Hepatocyte (in vitro differentiated cells): ENCODE measurements at regions not wholly inside any gene's neighbourhood (a gene's known extent, or its start where the extent isn't known, plus 50 kb on each side); places are given as distances from the start of the nearest gene placed in this dataset.

Source experiments
- DNase-seq: peaks from one replicate; pipeline ENCODE4 v3.0.0-alpha.2; 2016; ENCODE audit warnings: low spot score
- H2AFZ ChIP-seq: fragments of 200-600 bp; sonication (generic); 2 replicates; pipeline ENCODE4 v1.6.0; 2016; ENCODE audit warnings: antibody characterized with exemption, mild to moderate bottlenecking
- H3K27ac ChIP-seq: fragments of 200-600 bp; sonication (generic); 2 replicates; pipeline ENCODE4 v1.5.1; 2016; ENCODE audit warnings: mild to moderate bottlenecking
- H3K27me3 ChIP-seq: fragments of 200-600 bp; sonication (generic); 2 replicates; pipeline ENCODE4 v1.6.1; 2016
- H3K36me3 ChIP-seq: fragments of 200-600 bp; sonication (generic); replicated peaks from 2 replicates; pipeline ENCODE4 v1.5.1; 2016; ENCODE audit warnings: low read depth; ENCODE audit not compliant: insufficient read depth
- H3K4me1 ChIP-seq: fragments of 200-600 bp; sonication (generic); 2 replicates; pipeline ENCODE4 v1.5.1; 2016; ENCODE audit warnings: mild to moderate bottlenecking, moderate library complexity; ENCODE audit not compliant: insufficient read depth
- H3K4me2 ChIP-seq: fragments of 200-600 bp; sonication (generic); 2 replicates; pipeline ENCODE4 v1.6.0; 2016
- H3K4me3 ChIP-seq: fragments of 200-600 bp; sonication (generic); 2 replicates; pipeline ENCODE4 v1.5.1; 2016; ENCODE audit warnings: mild to moderate bottlenecking
- H3K79me2 ChIP-seq: fragments of 200-600 bp; sonication (generic); 2 replicates; pipeline ENCODE4 v1.6.0; 2017; ENCODE audit warnings: mild to moderate bottlenecking
- H3K9me2 ChIP-seq: fragments of 200-600 bp; sonication (generic); replicated peaks from 2 replicates; pipeline ENCODE4 v1.6.0; 2017; ENCODE audit warnings: mild to moderate bottlenecking; ENCODE audit not compliant: insufficient read depth
- H3K9me3 ChIP-seq: fragments of 200-600 bp; sonication (generic); 2 replicates; pipeline ENCODE4 v1.5.1; 2016; ENCODE audit warnings: low read depth, mild to moderate bottlenecking
- H4K20me1 ChIP-seq: fragments of 200-600 bp; sonication (generic); 2 replicates; pipeline ENCODE4 v1.6.0; 2016; ENCODE audit warnings: mild to moderate bottlenecking; ENCODE audit not compliant: insufficient read depth, poor library complexity, severe bottlenecking
- EZH2 ChIP-seq: fragments of 200-600 bp; sonication (generic); IDR thresholded peaks from 2 replicates; pipeline ENCODE4 v1.6.1; 2016; ENCODE audit warnings: antibody characterized with exemption, mild to moderate bottlenecking, borderline replicate concordance
- EZH2phosphoT487 ChIP-seq: fragments of 200-600 bp; sonication (generic); IDR thresholded peaks from one replicate; pipeline ENCODE4 v1.6.1; 2018; ENCODE audit warnings: antibody characterized with exemption, mild to moderate bottlenecking, low read depth, moderate library complexity; ENCODE audit not compliant: unreplicated experiment, severe bottlenecking
- whole genome bisulfite sequencing: methylation state at CpG from one replicate; pipeline ENCODE4 v1.1.6; 2016; ENCODE audit warnings: low lambda C conversion rate; ENCODE audit errors: missing lambda C conversion rate; 5-methylcytosine and 5-hydroxymethylcytosine counted together
- TF ChIP-seq, protein P1 (sequence below): fragments of 200-600 bp; sonication (generic); IDR thresholded peaks from 2 replicates; pipeline ENCODE4 v1.5.1; 2016; ENCODE audit warnings: antibody characterized with exemption, mild to moderate bottlenecking; ENCODE audit not compliant: poor library complexity

DNA sequence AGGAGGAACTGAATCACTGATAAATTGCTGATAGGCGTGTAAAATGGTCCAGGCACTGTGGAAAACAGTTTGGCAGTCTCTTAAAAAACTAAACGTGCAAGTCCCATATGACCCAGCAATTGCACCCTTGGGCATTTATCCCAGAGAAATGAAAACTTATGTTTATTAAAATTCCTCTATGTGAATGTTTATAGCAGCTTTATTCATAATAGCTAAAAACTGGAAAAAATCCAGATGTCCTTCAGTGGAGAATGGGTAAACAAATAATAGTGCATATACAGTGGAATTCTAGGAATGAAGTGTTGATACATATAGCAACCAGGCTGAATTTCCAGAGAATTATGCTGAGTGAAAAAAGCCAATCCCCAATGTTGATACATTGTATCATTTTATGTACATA is 482.2 kb upstream of the PDZRN3 start:
- H4K20me1 ChIP-seq, result no peaks in the 10 kb centered on the region
- no peaks in the 10 kb centered on the region for H3K36me3 ChIP-seq
- TF ChIP-seq, protein P1, sequence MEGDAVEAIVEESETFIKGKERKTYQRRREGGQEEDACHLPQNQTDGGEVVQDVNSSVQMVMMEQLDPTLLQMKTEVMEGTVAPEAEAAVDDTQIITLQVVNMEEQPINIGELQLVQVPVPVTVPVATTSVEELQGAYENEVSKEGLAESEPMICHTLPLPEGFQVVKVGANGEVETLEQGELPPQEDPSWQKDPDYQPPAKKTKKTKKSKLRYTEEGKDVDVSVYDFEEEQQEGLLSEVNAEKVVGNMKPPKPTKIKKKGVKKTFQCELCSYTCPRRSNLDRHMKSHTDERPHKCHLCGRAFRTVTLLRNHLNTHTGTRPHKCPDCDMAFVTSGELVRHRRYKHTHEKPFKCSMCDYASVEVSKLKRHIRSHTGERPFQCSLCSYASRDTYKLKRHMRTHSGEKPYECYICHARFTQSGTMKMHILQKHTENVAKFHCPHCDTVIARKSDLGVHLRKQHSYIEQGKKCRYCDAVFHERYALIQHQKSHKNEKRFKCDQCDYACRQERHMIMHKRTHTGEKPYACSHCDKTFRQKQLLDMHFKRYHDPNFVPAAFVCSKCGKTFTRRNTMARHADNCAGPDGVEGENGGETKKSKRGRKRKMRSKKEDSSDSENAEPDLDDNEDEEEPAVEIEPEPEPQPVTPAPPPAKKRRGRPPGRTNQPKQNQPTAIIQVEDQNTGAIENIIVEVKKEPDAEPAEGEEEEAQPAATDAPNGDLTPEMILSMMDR, result no peak
- TF ChIP-seq EZH2phosphoT487 (no peak), EZH2 (no peak)
- no peak overlapping the region for H3K27ac ChIP-seq
- no peak for DNase-seq
- no peaks in the 10 kb centered on the region for H3K79me2 ChIP-seq
- H3K4me3 ChIP-seq, result no peak overlapping the region
- H3K4me1 ChIP-seq, result no peaks in the 10 kb centered on the region
- no peak overlapping the region for H2AFZ ChIP-seq
- WGBS, result 49% methylated on average over 2 of the region's 2 CpGs
- H3K9me3 ChIP-seq, result no peaks in the 10 kb centered on the region
- no peaks in the 10 kb centered on the region for H3K9me2 ChIP-seq
- no peak overlapping the region for H3K4me2 ChIP-seq
- H3K27me3 ChIP-seq, result no peaks in the 10 kb centered on the region

DNA sequence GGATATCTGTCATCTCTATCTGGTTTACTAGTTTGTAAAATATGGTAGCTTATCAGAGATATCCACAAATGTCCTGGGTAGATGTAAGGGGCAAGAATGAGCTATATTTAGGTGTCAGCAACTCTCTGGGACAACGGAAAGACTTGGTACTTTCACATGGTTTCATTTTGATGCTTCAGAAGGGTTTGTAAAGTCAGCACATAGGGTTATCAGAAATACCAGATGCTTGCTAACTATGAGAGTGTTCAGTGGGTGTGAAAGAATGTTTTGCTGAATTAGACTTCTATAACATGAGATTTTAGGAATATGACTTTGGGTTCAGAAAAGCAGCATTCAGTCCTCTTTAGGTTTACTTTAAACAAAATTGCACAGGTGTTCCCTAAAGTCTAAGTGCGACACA is 466.5 kb upstream of the PDZRN3 start:
- no peak overlapping the region for H3K4me2 ChIP-seq
- DNase-seq, result no peak
- no peaks in the 10 kb centered on the region for H3K36me3 ChIP-seq
- peaks cover 8% of the 10 kb centered on the region for H3K4me1 ChIP-seq
- H3K9me2 ChIP-seq, result no peaks in the 10 kb centered on the region
- no peak for TF ChIP-seq EZH2
- TF ChIP-seq, protein P1, result no peak
- no peak for TF ChIP-seq EZH2phosphoT487
- 68% methylated on average over 2 of the region's 2 CpGs for WGBS
- H3K79me2 ChIP-seq, result no peaks in the 10 kb centered on the region
- H3K27ac ChIP-seq, result no peak overlapping the region
- H4K20me1 ChIP-seq, result no peaks in the 10 kb centered on the region
- H3K9me3 ChIP-seq, result no peaks in the 10 kb centered on the region
- no peaks in the 10 kb centered on the region for H3K27me3 ChIP-seq
- H2AFZ ChIP-seq, result no peak overlapping the region
- H3K4me3 ChIP-seq, result no peak overlapping the region

DNA sequence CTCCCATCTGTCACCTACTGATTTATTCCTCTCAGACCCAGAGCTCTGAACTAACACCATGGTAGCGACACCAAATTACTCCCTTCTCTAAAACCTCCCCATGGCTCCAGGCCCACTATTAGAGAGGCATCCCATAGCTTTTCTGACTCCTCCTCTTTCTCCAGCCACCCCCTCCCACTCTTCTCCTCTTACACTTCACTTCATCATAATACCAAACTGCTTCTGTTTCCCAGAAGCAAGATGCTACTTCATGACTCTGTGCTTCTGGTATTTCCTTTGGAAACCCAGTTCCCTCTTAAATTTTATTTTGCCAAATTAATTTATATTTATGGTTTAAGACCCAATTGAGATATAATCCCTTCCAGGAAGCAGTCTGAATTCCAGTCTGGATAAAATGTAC is 465.1 kb upstream of the PDZRN3 start:
- Histone ChIP-seq H4K20me1 (no peaks in the 10 kb centered on the region), H3K4me3 (no peak overlapping the region), H3K79me2 (no peaks in the 10 kb centered on the region), H3K27me3 (no peaks in the 10 kb centered on the region), H3K36me3 (no peaks in the 10 kb centered on the region), H3K4me1 (peaks cover 8% of the 10 kb centered on the region), H3K9me3 (no peaks in the 10 kb centered on the region), H2AFZ (no peak overlapping the region), H3K9me2 (no peaks in the 10 kb centered on the region), H3K27ac (no peak overlapping the region), H3K4me2 (no peak overlapping the region)
- DNase-seq, result no peak
- WGBS, result 64% methylated on average over 1 of the region's 1 CpG
- TF ChIP-seq EZH2 (no peak), EZH2phosphoT487 (no peak)
- TF ChIP-seq, protein P1, result no peak

DNA sequence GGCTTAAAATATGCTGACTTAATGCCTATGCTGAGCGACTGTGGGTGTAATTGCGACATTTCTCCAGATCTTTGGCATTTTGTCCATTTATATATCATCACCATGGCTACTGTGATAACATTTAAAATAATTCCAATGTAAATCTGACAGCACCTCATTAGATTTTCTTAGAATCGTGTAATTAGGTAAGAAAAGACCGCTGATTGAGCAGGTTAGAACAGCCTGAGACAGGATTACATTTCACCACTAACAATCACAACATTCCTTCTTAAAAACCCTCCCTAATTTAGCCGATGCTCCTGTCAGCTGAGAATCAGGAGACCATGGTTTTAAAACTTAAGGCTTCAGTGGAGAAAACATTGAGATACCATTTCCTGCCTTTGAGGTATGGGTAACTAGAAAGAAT is 455.3 kb upstream of the PDZRN3 start:
- H4K20me1 ChIP-seq, result no peaks in the 10 kb centered on the region
- TF ChIP-seq, protein P1, result no peak
- TF ChIP-seq EZH2phosphoT487, result no peak
- TF ChIP-seq EZH2, result no peak
- no peaks in the 10 kb centered on the region for H3K9me3 ChIP-seq
- H3K79me2 ChIP-seq, result no peaks in the 10 kb centered on the region
- H3K27ac ChIP-seq, result no peak overlapping the region
- peaks cover 27% of the 10 kb centered on the region for H3K4me1 ChIP-seq
- no peaks in the 10 kb centered on the region for H3K9me2 ChIP-seq
- H3K4me3 ChIP-seq, result no peak overlapping the region
- H2AFZ ChIP-seq, result no peak overlapping the region
- WGBS, result 45% methylated on average over 5 of the region's 5 CpGs
- no peaks in the 10 kb centered on the region for H3K27me3 ChIP-seq
- no peaks in the 10 kb centered on the region for H3K36me3 ChIP-seq
- no peak for DNase-seq
- peak overlapping the region; percentile 13 for H3K4me2 ChIP-seq
